Activated naive CD4-positive, alpha-beta T cell treated with anti-CD3 and anti-CD28 coated beads, Interleukin-2, amount 50 U/mL, for 72 hours (primary cell): ENCODE measurements at regions not wholly inside any gene's neighbourhood (a gene's known extent, or its start where the extent isn't known, plus 50 kb on each side); places are given as distances from the start of the nearest gene placed in this dataset.
"Not testable (repeated sequence)": the region's sequence is repeated elsewhere in the genome, so short reads cannot be mapped to it uniquely, and the experiment has no call there.

Source experiments
- ATAC-seq, 2 donors: fragments of 150-1000 bp; cut with Tn5 transposase; 2 replicates each; pipeline ENCODE4 v1.10.0; 2021; ENCODE audit warnings: mild to moderate bottlenecking in 2 of 2, moderate library complexity in 2 of 2
- DNase-seq, 2 donors: peaks; one replicate each; pipeline ENCODE4 v3.0.0; 2021 to 2022; ENCODE audit warnings: low spot score in 2 of 2
- H3K27ac Mint-ChIP-seq, 2 donors: one replicate each; pipeline ENCODE4 v1.8.0; 2022; ENCODE audit warnings: mild to moderate bottlenecking in 2 of 2, mixed read lengths in 2 of 2
- H3K36me3 Mint-ChIP-seq, 2 donors: one replicate each; pipeline ENCODE4 v1.8.0; 2022; ENCODE audit warnings: mixed read lengths in 2 of 2
- H3K9me3 Mint-ChIP-seq, 2 donors: one replicate each; pipeline ENCODE4 v1.8.0; 2022; ENCODE audit warnings: mixed read lengths in 2 of 2

- DNase-seq (no peak), ATAC-seq (no peak)
- H3K9me3 Mint-ChIP-seq: peaks cover 26 to 28% of the 10 kb centered on the region in 2 donors
- peaks cover 10 to 12% of the 10 kb centered on the region in 2 donors for H3K36me3 Mint-ChIP-seq
- no peak overlapping the region for H3K27ac Mint-ChIP-seq
Measured at GRCh38 chr9:103210607-103211006, 215.5 kb downstream of the CYLC2 start.

- H3K27ac Mint-ChIP-seq: no peak overlapping the region
- DNase-seq: no peak
- H3K9me3 Mint-ChIP-seq: peaks cover 18% of the 10 kb centered on the region in 2 donors
- peaks cover 8 to 11% of the 10 kb centered on the region in 2 donors for H3K36me3 Mint-ChIP-seq
- ATAC-seq: no peak
Measured at GRCh38 chr9:103215197-103215596, 220.1 kb downstream of the CYLC2 start.

GRCh38 chr9:103225702-103226646, 230.8 kb downstream of the CYLC2 start:
- Mint-ChIP-seq H3K27ac (no peak overlapping the region), H3K9me3 (peaks cover 0 to 10% of the 10 kb centered on the region in 2 donors), H3K36me3 (no peaks in the 10 kb centered on the region)
- DNase-seq (no peak), ATAC-seq (no peak)

- H3K36me3 Mint-ChIP-seq: no peaks in the 10 kb centered on the region
- H3K27ac Mint-ChIP-seq: no peak overlapping the region
- DNase-seq: no peak
- H3K9me3 Mint-ChIP-seq: peaks cover 0 to 10% of the 10 kb centered on the region in 2 donors
- ATAC-seq: no peak
Measured at GRCh38 chr9:103226647-103227013, 231.5 kb downstream of the CYLC2 start.

- not testable (repeated sequence) for H3K36me3 Mint-ChIP-seq, H3K27ac Mint-ChIP-seq, DNase-seq, ATAC-seq
- H3K9me3 Mint-ChIP-seq: peaks cover 19 to 21% of the 10 kb centered on the region in 2 donors
Measured at GRCh38 chr9:103237571-103238109, 242.5 kb downstream of the CYLC2 start.

GRCh38 chr9:103242025-103242424, 246.9 kb downstream of the CYLC2 start:
- DNase-seq (no peak), ATAC-seq (no peak)
- Mint-ChIP-seq H3K36me3 (no peaks in the 10 kb centered on the region), H3K27ac (no peak overlapping the region), H3K9me3 (peaks cover 8 to 12% of the 10 kb centered on the region in 2 donors)

GRCh38 chr9:103242486-103242885, 247.4 kb downstream of the CYLC2 start:
- Mint-ChIP-seq H3K36me3 (no peaks in the 10 kb centered on the region), H3K9me3 (peaks cover 8 to 14% of the 10 kb centered on the region in 2 donors), H3K27ac (no peak overlapping the region)
- ATAC-seq: no peak
- no peak for DNase-seq

GRCh38 chr9:103243553-103243952, 248.4 kb downstream of the CYLC2 start:
- no peak for DNase-seq
- no peak for ATAC-seq
- no peak overlapping the region for H3K27ac Mint-ChIP-seq
- H3K36me3 Mint-ChIP-seq: no peaks in the 10 kb centered on the region
- H3K9me3 Mint-ChIP-seq: peaks cover 10 to 15% of the 10 kb centered on the region in 2 donors

GRCh38 chr9:103245369-103245768, 250.2 kb downstream of the CYLC2 start:
- no peak overlapping the region for H3K27ac Mint-ChIP-seq
- H3K36me3 Mint-ChIP-seq: no peaks in the 10 kb centered on the region
- H3K9me3 Mint-ChIP-seq: peaks cover 14% of the 10 kb centered on the region in 2 donors
- no peak for DNase-seq
- ATAC-seq: no peak

- Mint-ChIP-seq H3K9me3 (peaks cover 17% of the 10 kb centered on the region in 2 donors), H3K27ac (no peak overlapping the region), H3K36me3 (no peaks in the 10 kb centered on the region)
- no peak for ATAC-seq
- DNase-seq: no peak
Measured at GRCh38 chr9:103261951-103262350, 266.8 kb downstream of the CYLC2 start.

- H3K9me3 Mint-ChIP-seq: peaks cover 9% of the 10 kb centered on the region in 2 donors
- ATAC-seq (no peak), DNase-seq (no peak)
- H3K36me3 Mint-ChIP-seq: no peaks in the 10 kb centered on the region
- no peak overlapping the region for H3K27ac Mint-ChIP-seq
Measured at GRCh38 chr9:103266064-103266463, 270.9 kb downstream of the CYLC2 start.

GRCh38 chr9:103277240-103277639, 282.1 kb downstream of the CYLC2 start:
- peaks cover 4 to 10% of the 10 kb centered on the region in 2 donors for H3K9me3 Mint-ChIP-seq
- no peak for ATAC-seq
- H3K27ac Mint-ChIP-seq: no peak overlapping the region
- DNase-seq: no peak
- H3K36me3 Mint-ChIP-seq: peaks cover 0 to under 1% of the 10 kb centered on the region in 2 donors

- Mint-ChIP-seq H3K27ac (no peak overlapping the region), H3K9me3 (no peaks in the 10 kb centered on the region), H3K36me3 (no peaks in the 10 kb centered on the region)
- DNase-seq (no peak), ATAC-seq (no peak)
Measured at GRCh38 chr9:103281126-103281525, 286.0 kb downstream of the CYLC2 start.

- DNase-seq (no peak), ATAC-seq (no peak)
- no peaks in the 10 kb centered on the region for H3K36me3 Mint-ChIP-seq
- H3K27ac Mint-ChIP-seq: no peak overlapping the region
- peaks cover 4 to 5% of the 10 kb centered on the region in 2 donors for H3K9me3 Mint-ChIP-seq
Measured at GRCh38 chr9:103287361-103287760, 292.2 kb downstream of the CYLC2 start.

GRCh38 chr9:103296189-103296588, 301.1 kb downstream of the CYLC2 start:
- no peak overlapping the region for H3K27ac Mint-ChIP-seq
- ATAC-seq (no peak), DNase-seq (no peak)
- peaks cover 6 to 10% of the 10 kb centered on the region in 2 donors for H3K9me3 Mint-ChIP-seq
- no peaks in the 10 kb centered on the region for H3K36me3 Mint-ChIP-seq

- ATAC-seq (no peak), DNase-seq (no peak)
- Mint-ChIP-seq H3K9me3 (peaks cover 8 to 17% of the 10 kb centered on the region in 2 donors), H3K27ac (no peak overlapping the region), H3K36me3 (no peaks in the 10 kb centered on the region)
Measured at GRCh38 chr9:103301051-103301450, 305.9 kb downstream of the CYLC2 start.

GRCh38 chr9:103304797-103305196, 309.7 kb downstream of the CYLC2 start:
- DNase-seq: no peak
- no peak overlapping the region for H3K27ac Mint-ChIP-seq
- H3K9me3 Mint-ChIP-seq: peaks cover 17% of the 10 kb centered on the region in 2 donors
- no peaks in the 10 kb centered on the region for H3K36me3 Mint-ChIP-seq
- ATAC-seq: no peak

GRCh38 chr9:103319979-103320378, 324.8 kb downstream of the CYLC2 start:
- no peaks in the 10 kb centered on the region for H3K36me3 Mint-ChIP-seq
- ATAC-seq: no peak
- H3K9me3 Mint-ChIP-seq: peaks cover 0 to 5% of the 10 kb centered on the region in 2 donors
- DNase-seq: no peak
- no peak overlapping the region for H3K27ac Mint-ChIP-seq
